ENCODE measurements at regions not wholly inside any gene's neighbourhood (a gene's known extent, or its start where the extent isn't known, plus 50 kb on each side); places are given as distances from the start of the nearest gene placed in this dataset.
A peak's percentile ranks its signal among the peaks of the same experiment; 100 is the strongest.

DNA sequence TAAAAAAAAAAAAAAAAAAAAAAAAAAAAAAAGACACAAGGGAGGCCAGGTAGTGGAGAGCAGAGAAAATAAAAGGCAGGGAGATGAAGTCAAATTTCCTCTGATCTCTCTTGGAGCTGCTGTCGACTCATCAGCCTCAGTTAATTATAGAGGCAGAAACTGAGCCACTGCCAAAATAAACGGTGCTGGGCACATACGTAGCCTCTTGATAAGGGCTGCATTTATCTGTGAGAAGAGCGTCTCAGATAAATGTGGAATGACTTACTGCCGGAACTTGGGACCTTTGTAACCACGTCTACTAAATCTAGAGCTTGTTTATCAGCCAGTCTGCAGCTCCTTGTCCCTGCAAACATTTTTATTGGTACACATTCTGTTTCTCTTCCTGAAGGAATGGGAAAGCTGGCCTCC lies 162.3 kb downstream of the BAMBI start (continued):
- TF ChIP-seq, protein P1, sequence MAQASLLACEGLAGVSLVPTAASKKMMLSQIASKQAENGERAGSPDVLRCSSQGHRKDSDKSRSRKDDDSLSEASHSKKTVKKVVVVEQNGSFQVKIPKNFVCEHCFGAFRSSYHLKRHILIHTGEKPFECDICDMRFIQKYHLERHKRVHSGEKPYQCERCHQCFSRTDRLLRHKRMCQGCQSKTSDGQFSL (CRISPR knock-in tag; IDR thresholded peaks at IDR 0.05), result no peak
- TF ChIP-seq, protein P1 (tag; IDR thresholded peaks at IDR 0.05), result no peak
- TF ChIP-seq ZFP30 (CRISPR knock-in tag; IDR thresholded peaks at IDR 0.05; ENCODE audit: borderline replicate concordance) (no peak), XRCC3 (IDR thresholded peaks at IDR 0.05) (no peak), ZNF79 (CRISPR knock-in tag; IDR thresholded peaks at IDR 0.05; ENCODE audit: low read depth) (no peak), SAP30 (IDR thresholded peaks at IDR 0.05; ENCODE audit: borderline replicate concordance, insufficient read depth, low read depth, low read length, poor library complexity, severe bottlenecking) (no peak), ETV5 (CRISPR knock-in tag; IDR thresholded peaks at IDR 0.05; ENCODE audit: low read depth) (peak; percentile 94), TBP (optimal IDR thresholded peaks at IDR 0.05; ENCODE audit: low read depth, low read length) (peak; percentile 32), FOXK1 (CRISPR knock-in tag; IDR thresholded peaks at IDR 0.05; ENCODE audit: borderline replicate concordance) (no peak), GATAD2B (IDR thresholded peaks at IDR 0.05; ENCODE audit: borderline replicate concordance) (peak; percentile 87; the same call in 1 of the 2 replicates), RAD51 (IDR thresholded peaks at IDR 0.05; ENCODE audit: borderline replicate concordance, low read depth) (no peak), CCNT2 (IDR thresholded peaks at IDR 0.05; ENCODE audit: borderline replicate concordance, extremely low read depth, insufficient read length, low read depth, low read length) (peak; percentile 95), NEUROD1 (IDR thresholded peaks at IDR 0.05; ENCODE audit: borderline replicate concordance, low read depth, low read length, partially characterized antibody) (peak; percentile 74), ZNF785 (CRISPR knock-in tag; IDR thresholded peaks at IDR 0.05) (no peak), CSDE1 (IDR thresholded peaks at IDR 0.05) (no peak)
- TF ChIP-seq, protein P2, sequence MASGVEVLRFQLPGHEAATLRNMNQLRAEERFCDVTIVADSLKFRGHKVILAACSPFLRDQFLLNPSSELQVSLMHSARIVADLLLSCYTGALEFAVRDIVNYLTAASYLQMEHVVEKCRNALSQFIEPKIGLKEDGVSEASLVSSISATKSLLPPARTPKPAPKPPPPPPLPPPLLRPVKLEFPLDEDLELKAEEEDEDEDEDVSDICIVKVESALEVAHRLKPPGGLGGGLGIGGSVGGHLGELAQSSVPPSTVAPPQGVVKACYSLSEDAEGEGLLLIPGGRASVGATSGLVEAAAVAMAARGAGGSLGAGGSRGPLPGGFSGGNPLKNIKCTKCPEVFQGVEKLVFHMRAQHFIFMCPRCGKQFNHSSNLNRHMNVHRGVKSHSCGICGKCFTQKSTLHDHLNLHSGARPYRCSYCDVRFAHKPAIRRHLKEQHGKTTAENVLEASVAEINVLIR (CRISPR knock-in tag; IDR thresholded peaks at IDR 0.05), result 0 out of 2 replicates have a peak, but pooled peaks have one; percentile 49
- TF ChIP-seq, protein P3, sequence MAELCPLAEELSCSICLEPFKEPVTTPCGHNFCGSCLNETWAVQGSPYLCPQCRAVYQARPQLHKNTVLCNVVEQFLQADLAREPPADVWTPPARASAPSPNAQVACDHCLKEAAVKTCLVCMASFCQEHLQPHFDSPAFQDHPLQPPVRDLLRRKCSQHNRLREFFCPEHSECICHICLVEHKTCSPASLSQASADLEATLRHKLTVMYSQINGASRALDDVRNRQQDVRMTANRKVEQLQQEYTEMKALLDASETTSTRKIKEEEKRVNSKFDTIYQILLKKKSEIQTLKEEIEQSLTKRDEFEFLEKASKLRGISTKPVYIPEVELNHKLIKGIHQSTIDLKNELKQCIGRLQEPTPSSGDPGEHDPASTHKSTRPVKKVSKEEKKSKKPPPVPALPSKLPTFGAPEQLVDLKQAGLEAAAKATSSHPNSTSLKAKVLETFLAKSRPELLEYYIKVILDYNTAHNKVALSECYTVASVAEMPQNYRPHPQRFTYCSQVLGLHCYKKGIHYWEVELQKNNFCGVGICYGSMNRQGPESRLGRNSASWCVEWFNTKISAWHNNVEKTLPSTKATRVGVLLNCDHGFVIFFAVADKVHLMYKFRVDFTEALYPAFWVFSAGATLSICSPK (IDR thresholded peaks at IDR 0.05; ENCODE audit: borderline replicate concordance), result no peak
- TF ChIP-seq, protein P4, sequence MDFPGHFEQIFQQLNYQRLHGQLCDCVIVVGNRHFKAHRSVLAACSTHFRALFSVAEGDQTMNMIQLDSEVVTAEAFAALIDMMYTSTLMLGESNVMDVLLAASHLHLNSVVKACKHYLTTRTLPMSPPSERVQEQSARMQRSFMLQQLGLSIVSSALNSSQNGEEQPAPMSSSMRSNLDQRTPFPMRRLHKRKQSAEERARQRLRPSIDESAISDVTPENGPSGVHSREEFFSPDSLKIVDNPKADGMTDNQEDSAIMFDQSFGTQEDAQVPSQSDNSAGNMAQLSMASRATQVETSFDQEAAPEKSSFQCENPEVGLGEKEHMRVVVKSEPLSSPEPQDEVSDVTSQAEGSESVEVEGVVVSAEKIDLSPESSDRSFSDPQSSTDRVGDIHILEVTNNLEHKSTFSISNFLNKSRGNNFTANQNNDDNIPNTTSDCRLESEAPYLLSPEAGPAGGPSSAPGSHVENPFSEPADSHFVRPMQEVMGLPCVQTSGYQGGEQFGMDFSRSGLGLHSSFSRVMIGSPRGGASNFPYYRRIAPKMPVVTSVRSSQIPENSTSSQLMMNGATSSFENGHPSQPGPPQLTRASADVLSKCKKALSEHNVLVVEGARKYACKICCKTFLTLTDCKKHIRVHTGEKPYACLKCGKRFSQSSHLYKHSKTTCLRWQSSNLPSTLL (IDR thresholded peaks at IDR 0.05), result no peak
- TF ChIP-seq, protein P5, sequence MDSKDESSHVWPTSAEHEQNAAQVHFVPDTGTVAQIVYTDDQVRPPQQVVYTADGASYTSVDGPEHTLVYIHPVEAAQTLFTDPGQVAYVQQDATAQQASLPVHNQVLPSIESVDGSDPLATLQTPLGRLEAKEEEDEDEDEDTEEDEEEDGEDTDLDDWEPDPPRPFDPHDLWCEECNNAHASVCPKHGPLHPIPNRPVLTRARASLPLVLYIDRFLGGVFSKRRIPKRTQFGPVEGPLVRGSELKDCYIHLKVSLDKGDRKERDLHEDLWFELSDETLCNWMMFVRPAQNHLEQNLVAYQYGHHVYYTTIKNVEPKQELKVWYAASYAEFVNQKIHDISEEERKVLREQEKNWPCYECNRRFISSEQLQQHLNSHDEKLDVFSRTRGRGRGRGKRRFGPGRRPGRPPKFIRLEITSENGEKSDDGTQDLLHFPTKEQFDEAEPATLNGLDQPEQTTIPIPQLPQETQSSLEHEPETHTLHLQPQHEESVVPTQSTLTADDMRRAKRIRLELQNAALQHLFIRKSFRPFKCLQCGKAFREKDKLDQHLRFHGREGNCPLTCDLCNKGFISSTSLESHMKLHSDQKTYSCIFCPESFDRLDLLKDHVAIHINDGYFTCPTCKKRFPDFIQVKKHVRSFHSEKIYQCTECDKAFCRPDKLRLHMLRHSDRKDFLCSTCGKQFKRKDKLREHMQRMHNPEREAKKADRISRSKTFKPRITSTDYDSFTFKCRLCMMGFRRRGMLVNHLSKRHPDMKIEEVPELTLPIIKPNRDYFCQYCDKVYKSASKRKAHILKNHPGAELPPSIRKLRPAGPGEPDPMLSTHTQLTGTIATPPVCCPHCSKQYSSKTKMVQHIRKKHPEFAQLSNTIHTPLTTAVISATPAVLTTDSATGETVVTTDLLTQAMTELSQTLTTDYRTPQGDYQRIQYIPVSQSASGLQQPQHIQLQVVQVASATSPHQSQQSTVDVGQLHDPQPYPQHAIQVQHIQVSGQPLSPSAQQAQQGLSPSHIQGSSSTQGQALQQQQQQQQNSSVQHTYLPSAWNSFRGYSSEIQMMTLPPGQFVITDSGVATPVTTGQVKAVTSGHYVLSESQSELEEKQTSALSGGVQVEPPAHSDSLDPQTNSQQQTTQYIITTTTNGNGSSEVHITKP (IDR thresholded peaks at IDR 0.05; ENCODE audit: partially characterized antibody), result peak; percentile 30
